T-helper 2 cell (primary cell): ENCODE measurements at regions not wholly inside any gene's neighbourhood (a gene's known extent, or its start where the extent isn't known, plus 50 kb on each side); places are given as distances from the start of the nearest gene placed in this dataset.

Source experiments
- DNase-seq, 5 experiments: peaks; one replicate each; pipeline versions ENCODE4 v3.0.0 to v3.0.0-alpha.2; 2012 to 2022

- no peak for DNase-seq
Measured at GRCh38 chr1:29983321-29983720, 740.1 kb downstream of the MATN1 start.

- DNase-seq: no peak
Measured at GRCh38 chr1:29981586-29982239, 741.7 kb downstream of the MATN1 start.

- no peak for DNase-seq
Measured at GRCh38 chr1:29977550-29977949, 741.2 kb downstream of the PTPRU start.

GRCh38 chr1:29975036-29975694, 738.8 kb downstream of the PTPRU start:
- no peak for DNase-seq

- no peak for DNase-seq
Measured at GRCh38 chr1:29974316-29974724, 738.0 kb downstream of the PTPRU start.

- DNase-seq: no peak
Measured at GRCh38 chr1:29973406-29973805, 737.1 kb downstream of the PTPRU start.

GRCh38 chr1:29972421-29973053, 736.2 kb downstream of the PTPRU start:
- no peak for DNase-seq

GRCh38 chr1:29971703-29972102, 735.4 kb downstream of the PTPRU start:
- no peak for DNase-seq

GRCh38 chr1:29970747-29971325, 734.5 kb downstream of the PTPRU start:
- no peak for DNase-seq

GRCh38 chr1:29969576-29969975, 733.3 kb downstream of the PTPRU start:
- no peak for DNase-seq

- DNase-seq: no peak
Measured at GRCh38 chr1:29967261-29967660, 730.9 kb downstream of the PTPRU start.

- no peak for DNase-seq
Measured at GRCh38 chr1:29966526-29967045, 730.3 kb downstream of the PTPRU start.

- no peak for DNase-seq
Measured at GRCh38 chr1:29964718-29965533, 728.6 kb downstream of the PTPRU start.

- DNase-seq: no peak
Measured at GRCh38 chr1:29963946-29964345, 727.6 kb downstream of the PTPRU start.

- no peak for DNase-seq
Measured at GRCh38 chr1:29962831-29963247, 726.5 kb downstream of the PTPRU start.

- no peak for DNase-seq
Measured at GRCh38 chr1:29962336-29962735, 726.0 kb downstream of the PTPRU start.

GRCh38 chr1:29961293-29962059, 725.2 kb downstream of the PTPRU start:
- no peak for DNase-seq

- DNase-seq: no peak
Measured at GRCh38 chr1:29960876-29961275, 724.6 kb downstream of the PTPRU start.

- DNase-seq: no peak
Measured at GRCh38 chr1:29960156-29960755, 723.9 kb downstream of the PTPRU start.

- DNase-seq: no peak
Measured at GRCh38 chr1:29959356-29959755, 723.0 kb downstream of the PTPRU start.

- DNase-seq: no peak
Measured at GRCh38 chr1:29958271-29958670, 721.9 kb downstream of the PTPRU start.
